ENCODE measurements at regions not wholly inside any gene's neighbourhood (a gene's known extent, or its start where the extent isn't known, plus 50 kb on each side); places are given as distances from the start of the nearest gene placed in this dataset.

GRCh38 chr6:148671085-148671484 lies 75.7 kb upstream of the UST start:
- H3K9me3 Mint-ChIP-seq, result peaks cover 17 to 73% (median 66%) of the 10 kb centered on the region in 7 donors
- H3K4me3 Mint-ChIP-seq, result no peak overlapping the region
- peak overlapping the region in 1 of 6 donors; percentile 29 for H3K27ac Mint-ChIP-seq

GRCh38 chr6:148671952-148672351 lies 74.9 kb upstream of the UST start:
- DNase-seq (no peak), ATAC-seq (ENCODE audit: low read depth in 2 of 2) (no peak)
- Mint-ChIP-seq H3K4me1 (peaks cover 11 to 48% (median 29%) of the 10 kb centered on the region in 3 donors), H3K27me3 (no peaks in the 10 kb centered on the region), H3K27ac (peak overlapping the region in 1 of 6 donors; percentile 12), H3K4me3 (no peak overlapping the region), H3K36me3 (peaks cover 6 to 35% of the 10 kb centered on the region in 2 donors), H3K9me3 (peaks cover 10 to 64% (median 58%) of the 10 kb centered on the region in 7 donors)

More at GRCh38 chr6:148671085-148671484, 75.7 kb upstream of the UST start:
- DNase-seq (no peak), ATAC-seq (ENCODE audit: low read depth in 2 of 2) (no peak)
- Mint-ChIP-seq H3K36me3 (peaks cover 13 to 44% of the 10 kb centered on the region in 2 donors), H3K4me1 (peaks cover 11 to 41% (median 33%) of the 10 kb centered on the region in 3 donors), H3K27me3 (no peaks in the 10 kb centered on the region)

- peaks cover 30 to 67% (median 38%) of the 10 kb centered on the region in 3 donors for H3K4me1 Mint-ChIP-seq
- DNase-seq (no peak), ATAC-seq (ENCODE audit: low read depth in 2 of 2) (no peak)
- peaks cover 5 to 25% of the 10 kb centered on the region in 2 donors for H3K36me3 Mint-ChIP-seq
- no peaks in the 10 kb centered on the region for H3K27me3 Mint-ChIP-seq
- H3K27ac Mint-ChIP-seq, result peak overlapping the region in 2 of 6 donors; percentile 10 to 15
- H3K9me3 Mint-ChIP-seq, result peaks cover 7 to 42% (median 40%) of the 10 kb centered on the region in 7 donors
- H3K4me3 Mint-ChIP-seq, result no peak overlapping the region
These were observed 72.5 kb upstream of the UST start for GRCh38 chr6:148674306-148674705.

GRCh38 chr6:148677594-148678476 lies 69.0 kb upstream of the UST start:
- Mint-ChIP-seq H3K36me3 (peaks cover 0 to 16% of the 10 kb centered on the region in 2 donors), H3K4me3 (peak overlapping the region; percentile 1 to 77 (median 70)), H3K4me1 (peaks cover 33 to 68% (median 41%) of the 10 kb centered on the region in 3 donors), H3K27me3 (no peaks in the 10 kb centered on the region), H3K9me3 (peaks cover 5 to 16% (median 12%) of the 10 kb centered on the region in 7 donors), H3K27ac (peak overlapping the region; percentile 78 to 93 (median 86))
- peak; percentile 81 to 83 for ATAC-seq (ENCODE audit: low read depth in 2 of 2)
- peak; percentile 72 for DNase-seq

- DNase-seq (no peak), ATAC-seq (ENCODE audit: low read depth in 2 of 2) (no peak)
- Mint-ChIP-seq H3K9me3 (peaks cover 1 to 8% (median 5%) of the 10 kb centered on the region in 7 donors), H3K4me3 (peak overlapping the region in 6 of 8 donors; percentile 40 to 77 (median 70)), H3K27me3 (no peaks in the 10 kb centered on the region), H3K27ac (peak overlapping the region; percentile 60 to 92 (median 80)), H3K36me3 (peaks cover 0 to 8% of the 10 kb centered on the region in 2 donors), H3K4me1 (peaks cover 40 to 74% (median 48%) of the 10 kb centered on the region in 3 donors)
These were observed 68.1 kb upstream of the UST start for GRCh38 chr6:148678682-148679081.

GRCh38 chr6:148681666-148682065 lies 65.2 kb upstream of the UST start:
- Mint-ChIP-seq H3K4me3 (peak overlapping the region in 2 of 8 donors; percentile 45 to 65), H3K9me3 (peaks cover 0 to 8% (median 0%) of the 10 kb centered on the region in 7 donors), H3K27me3 (no peaks in the 10 kb centered on the region), H3K4me1 (peaks cover 47 to 66% (median 52%) of the 10 kb centered on the region in 3 donors), H3K27ac (no peak overlapping the region), H3K36me3 (no peaks in the 10 kb centered on the region)
- no peak for ATAC-seq (ENCODE audit: low read depth in 2 of 2)
- no peak for DNase-seq

- H3K27ac Mint-ChIP-seq, result peak overlapping the region in 1 of 6 donors; percentile 39
- no peak for DNase-seq
- no peaks in the 10 kb centered on the region for H3K36me3 Mint-ChIP-seq
- H3K9me3 Mint-ChIP-seq, result peaks cover 0 to 8% (median 0%) of the 10 kb centered on the region in 7 donors
- no peak for ATAC-seq (ENCODE audit: low read depth in 2 of 2)
- no peaks in the 10 kb centered on the region for H3K27me3 Mint-ChIP-seq
- H3K4me1 Mint-ChIP-seq, result peaks cover 46 to 62% (median 50%) of the 10 kb centered on the region in 3 donors
- peak overlapping the region in 6 of 8 donors; percentile 36 to 77 (median 52) for H3K4me3 Mint-ChIP-seq
These were observed 64.6 kb upstream of the UST start for GRCh38 chr6:148682252-148682651.

GRCh38 chr6:148682990-148683389 lies 63.8 kb upstream of the UST start:
- peaks cover 0 to 5% (median 0%) of the 10 kb centered on the region in 7 donors for H3K9me3 Mint-ChIP-seq
- no peaks in the 10 kb centered on the region for H3K36me3 Mint-ChIP-seq
- H3K4me1 Mint-ChIP-seq, result peaks cover 38 to 54% (median 42%) of the 10 kb centered on the region in 3 donors
- peak overlapping the region; percentile 52 to 95 (median 78) for H3K27ac Mint-ChIP-seq
- H3K27me3 Mint-ChIP-seq, result no peaks in the 10 kb centered on the region
- ATAC-seq (ENCODE audit: low read depth in 2 of 2) (peak; percentile 47 to 58), DNase-seq (peak; percentile 56)
- H3K4me3 Mint-ChIP-seq, result peak overlapping the region; percentile 12 to 88 (median 70)

GRCh38 chr6:148689168-148689567 lies 57.7 kb upstream of the UST start:
- H3K36me3 Mint-ChIP-seq, result no peaks in the 10 kb centered on the region
- peaks cover 0 to 6% (median 0%) of the 10 kb centered on the region in 7 donors for H3K9me3 Mint-ChIP-seq
- no peak overlapping the region for H3K27ac Mint-ChIP-seq
- H3K4me3 Mint-ChIP-seq, result no peak overlapping the region
- no peak for ATAC-seq (ENCODE audit: low read depth in 2 of 2)
- peaks cover 12 to 28% (median 17%) of the 10 kb centered on the region in 3 donors for H3K4me1 Mint-ChIP-seq
- no peaks in the 10 kb centered on the region for H3K27me3 Mint-ChIP-seq
- no peak for DNase-seq

GRCh38 chr6:148693882-148694484 lies 52.8 kb upstream of the UST start:
- ATAC-seq (ENCODE audit: low read depth in 2 of 2), result peak; percentile 99

More at GRCh38 chr6:148693882-148694484, 52.8 kb upstream of the UST start:
- Mint-ChIP-seq H3K9me3 (peaks cover 0 to 6% (median 2%) of the 10 kb centered on the region in 7 donors), H3K4me1 (peaks cover 23 to 44% (median 32%) of the 10 kb centered on the region in 3 donors), H3K36me3 (no peaks in the 10 kb centered on the region), H3K4me3 (peak overlapping the region in 7 of 8 donors; percentile 42 to 81 (median 71)), H3K27me3 (no peaks in the 10 kb centered on the region), H3K27ac (peak overlapping the region; percentile 64 to 90 (median 82))
- peak; percentile 46 for DNase-seq

Measured in naive B cell (primary cell).